H1 (cell line): ENCODE measurements at regions not wholly inside any gene's neighbourhood (a gene's known extent, or its start where the extent isn't known, plus 50 kb on each side); places are given as distances from the start of the nearest gene placed in this dataset.
A peak's percentile ranks its signal among the peaks of the same experiment; 100 is the strongest.

Experiments used
- CTCF ChIA-PET: fragments of 300-600 bp; sonication (Branson Sonifier 250); formaldehyde crosslinking; loops from one replicate; lab custom pipeline; 2021; ENCODE audit not compliant: partially characterized antibody; lab: Charles Lee
- POLR2A ChIA-PET: fragments of 300-600 bp; sonication (Branson Sonifier 250); formaldehyde crosslinking; loops from one replicate; lab custom pipeline; 2021; ENCODE audit warnings: inconsistent platforms; ENCODE audit not compliant: partially characterized antibody; lab: Charles Lee
- DNase-seq, 2 experiments: peaks; one replicate each; pipeline versions ENCODE4 v3.0.0 to v3.0.0-alpha.2; 2010 to 2022; ENCODE audit warnings: low spot score in 2 of 2, low read depth in 1 of 2, mixed read lengths in 1 of 2
- FAIRE-seq: peaks from 2 replicates; lab custom pipeline; 2011; peaks lifted over from hg19 to GRCh38; lab: Jason Lieb, UNC
- H2AFZ ChIP-seq: 2 replicates; pipeline ENCODE4 v1.8.1; 2012; ENCODE audit warnings: low read length, inconsistent platforms
- H2AK5ac ChIP-seq: 2 replicates; pipeline ENCODE4 v1.6.1; 2013; ENCODE audit warnings: low read depth, low read length
- H2BK120ac ChIP-seq: replicated peaks from 2 replicates; pipeline ENCODE3; 2013; ENCODE audit warnings: low read depth, low read length, inconsistent platforms
- H2BK12ac ChIP-seq: 2 replicates; pipeline ENCODE4 v1.6.1; 2013; ENCODE audit warnings: low read depth, low read length
- H2BK15ac ChIP-seq: 2 replicates; pipeline ENCODE4 v1.6.1; 2013; ENCODE audit warnings: low read length
- H2BK20ac ChIP-seq: 2 replicates; pipeline ENCODE4 v1.6.1; 2013; ENCODE audit warnings: low read length
- H2BK5ac ChIP-seq: 2 replicates; pipeline ENCODE4 v1.6.1; 2013; ENCODE audit warnings: low read depth, low read length
- H3K14ac ChIP-seq: 2 replicates; pipeline ENCODE4 v1.6.1; 2013; ENCODE audit warnings: inconsistent platforms; ENCODE audit not compliant: insufficient read length
- H3K18ac ChIP-seq: 2 replicates; pipeline ENCODE4 v1.6.1; 2013; ENCODE audit warnings: low read length; ENCODE audit errors: extremely low read depth
- H3K23ac ChIP-seq: 2 replicates; pipeline ENCODE4 v1.6.1; 2013; ENCODE audit warnings: inconsistent platforms; ENCODE audit not compliant: insufficient read length
- H3K23me2 ChIP-seq: 2 replicates; pipeline ENCODE4 v1.6.1; 2013; ENCODE audit warnings: low read depth, low read length
- H3K27ac ChIP-seq: 2 replicates; pipeline ENCODE4 v1.6.1; 2011; ENCODE audit warnings: low read depth, low read length, inconsistent platforms
- H3K27me3 ChIP-seq, 4 experiments: replicated peaks in 1 of 4; 1 replicate in 1 of 4; 2 replicates in 3 of 4; pipeline versions ENCODE4 v1.6.1 to v1.8.1; 2011 to 2013; ENCODE audit warnings: low read length in 3 of 4, mild to moderate bottlenecking in 3 of 4, inconsistent platforms in 2 of 4, mixed read lengths in 2 of 4, moderate library complexity in 1 of 4; ENCODE audit not compliant: control insufficient read depth in 3 of 4, insufficient read depth in 3 of 4; ENCODE audit errors: extremely low read depth in 1 of 4
- H3K36me3 ChIP-seq, 4 experiments: 2 replicates each; pipeline versions ENCODE4 v1.6.1 to v1.8.1; 2011 to 2013; ENCODE audit warnings: mild to moderate bottlenecking in 4 of 4, low read length in 3 of 4, moderate library complexity in 2 of 4, control low read depth in 1 of 4, inconsistent platforms in 1 of 4; ENCODE audit not compliant: insufficient read depth in 4 of 4, control insufficient read depth in 2 of 4
- H3K4ac ChIP-seq: replicated peaks from 2 replicates; pipeline ENCODE3; 2013; ENCODE audit warnings: low read length, low read depth, mixed read lengths, inconsistent platforms; ENCODE audit not compliant: insufficient read length
- H3K4me1 ChIP-seq, 4 experiments: replicated peaks in 1 of 4; 1 replicate in 1 of 4; 2 replicates in 3 of 4; pipeline versions ENCODE4 v1.6.1 to v1.8.1; 2011 to 2013; ENCODE audit warnings: low read length in 3 of 4, inconsistent platforms in 2 of 4, mixed read lengths in 1 of 4; ENCODE audit not compliant: insufficient read depth in 4 of 4, control insufficient read depth in 3 of 4
- H3K4me2 ChIP-seq, 2 experiments: 2 replicates each; pipeline versions ENCODE4 v1.6.1 to v1.8.1; 2011 to 2013; ENCODE audit warnings: low read depth in 2 of 2, low read length in 2 of 2, control low read depth in 1 of 2, inconsistent platforms in 1 of 2, mild to moderate bottlenecking in 1 of 2; ENCODE audit not compliant: insufficient read depth in 1 of 2
- H3K4me3 ChIP-seq, 4 experiments: fragments of 200-600, 300-600 bp in 1 of 4; sonication (generic), shearing (Covaris generic), sonication (Bioruptor Twin) in 1 of 4; 2 replicates each; pipeline versions ENCODE4 v1.5.1 to v1.8.1; 2011 to 2016; ENCODE audit warnings: low read length in 4 of 4, low read depth in 3 of 4, control low read depth in 2 of 4, inconsistent platforms in 2 of 4, mild to moderate bottlenecking in 2 of 4, mixed read lengths in 1 of 4, moderate library complexity in 1 of 4; ENCODE audit not compliant: insufficient read depth in 2 of 4; ENCODE audit errors: extremely low read depth in 1 of 4
- H3K56ac ChIP-seq: replicated peaks from 2 replicates; pipeline ENCODE3; 2013; ENCODE audit warnings: low read depth, mild to moderate bottlenecking, mixed read lengths, low read length, inconsistent platforms; ENCODE audit not compliant: insufficient read length
- H3K79me1 ChIP-seq: 2 replicates; pipeline ENCODE4 v1.6.1; 2013; ENCODE audit warnings: low read depth, low read length, control low read depth
- H3K79me2 ChIP-seq, 2 experiments: 2 replicates each; pipeline versions ENCODE4 v1.6.1 to v1.8.1; 2012 to 2013; ENCODE audit warnings: low read length in 2 of 2, mild to moderate bottlenecking in 2 of 2, inconsistent platforms in 1 of 2; ENCODE audit not compliant: insufficient read depth in 2 of 2, control insufficient read depth in 1 of 2
- H3K9ac ChIP-seq, 4 experiments: replicated peaks in 1 of 4; 1 replicate in 1 of 4; 2 replicates in 3 of 4; pipeline versions ENCODE4 v1.6.1 to v1.8.1; 2011 to 2013; ENCODE audit warnings: low read depth in 3 of 4, low read length in 3 of 4, control low read depth in 2 of 4, mild to moderate bottlenecking in 2 of 4, moderate library complexity in 2 of 4, inconsistent platforms in 1 of 4; ENCODE audit errors: extremely low read depth in 1 of 4
- H3K9me3 ChIP-seq, 2 experiments: 2 replicates each; pipeline versions ENCODE4 v1.6.1 to v1.8.1; 2012 to 2013; ENCODE audit warnings: mild to moderate bottlenecking in 2 of 2, moderate library complexity in 2 of 2, control low read depth in 1 of 2, inconsistent platforms in 1 of 2, low read depth in 1 of 2, low read length in 1 of 2, mixed read lengths in 1 of 2; ENCODE audit not compliant: insufficient read depth in 2 of 2
- H4K20me1 ChIP-seq, 2 experiments: replicated peaks in 1 of 2; 2 replicates each; pipeline versions ENCODE3 to v1.8.1; 2011 to 2013; ENCODE audit warnings: inconsistent platforms in 2 of 2, low read length in 2 of 2, mild to moderate bottlenecking in 1 of 2; ENCODE audit not compliant: insufficient read depth in 2 of 2, control insufficient read depth in 1 of 2
- H4K5ac ChIP-seq: 2 replicates; pipeline ENCODE4 v1.6.1; 2013; ENCODE audit warnings: low read length, low read depth, mixed read lengths, inconsistent platforms; ENCODE audit not compliant: insufficient read length
- H4K8ac ChIP-seq: 2 replicates; pipeline ENCODE4 v1.8.0; 2013; ENCODE audit warnings: mild to moderate bottlenecking, moderate library complexity, low read length, inconsistent platforms; ENCODE audit not compliant: insufficient read depth; ENCODE audit errors: extremely low read depth
- H4K91ac ChIP-seq: replicated peaks from 2 replicates; pipeline ENCODE3; 2013; ENCODE audit warnings: low read length, mixed read lengths, inconsistent platforms; ENCODE audit not compliant: insufficient read length
- CHD1 ChIP-seq: IDR thresholded peaks from 2 replicates; pipeline ENCODE4 v1.6.1; 2012; ENCODE audit warnings: low read depth, low read length, improper control_type of control experiment
- FOSL1 ChIP-seq: IDR thresholded peaks from 2 replicates; pipeline ENCODE4 v1.6.1; 2011; ENCODE audit warnings: mild to moderate bottlenecking, low read depth, low read length, moderate library complexity; ENCODE audit not compliant: insufficient read depth
- KDM5A ChIP-seq: fragments of 200-600 bp; IDR thresholded peaks from 2 replicates; pipeline ENCODE4 v1.7.1; 2012; ENCODE audit warnings: mild to moderate bottlenecking, low read length, inconsistent platforms, mixed read lengths
- NANOG ChIP-seq: IDR thresholded peaks from 2 replicates; pipeline ENCODE4 v1.6.1; 2011; ENCODE audit warnings: low read length, low read depth, mild to moderate bottlenecking, inconsistent platforms; ENCODE audit not compliant: insufficient read depth, poor library complexity, severe bottlenecking
- NRF1 ChIP-seq: IDR thresholded peaks from 2 replicates; pipeline ENCODE4 v1.6.1; 2011; ENCODE audit warnings: mild to moderate bottlenecking, low read depth, low read length, improper control_type of control experiment
- RAD21 ChIP-seq, 2 experiments: IDR thresholded peaks in 1 of 2; conservative IDR thresholded peaks in 1 of 2; 2 replicates each; pipeline ENCODE4 v1.6.1; 2011; ENCODE audit warnings: low read depth in 2 of 2, low read length in 2 of 2, improper control_type of control experiment in 1 of 2, inconsistent platforms in 1 of 2, mild to moderate bottlenecking in 1 of 2, moderate library complexity in 1 of 2
- SAP30 ChIP-seq: fragments of 300-600 bp; sonication (generic); IDR thresholded peaks from 2 replicates; pipeline ENCODE4 v1.7.1; 2012; ENCODE audit warnings: low read length, moderate library complexity, mild to moderate bottlenecking, inconsistent platforms; ENCODE audit not compliant: insufficient read depth, insufficient replicate concordance
- SUZ12 ChIP-seq: fragments of 200-600 bp; sonication (generic); IDR thresholded peaks from 2 replicates; pipeline ENCODE4 v1.6.1; 2012; ENCODE audit warnings: mild to moderate bottlenecking, inconsistent platforms, low read length, moderate library complexity, mixed read lengths
- TBP ChIP-seq: IDR thresholded peaks from 2 replicates; pipeline ENCODE4 v1.6.1; 2011; ENCODE audit warnings: low read depth, low read length, improper control_type of control experiment
- TEAD4 ChIP-seq: IDR thresholded peaks from 2 replicates; pipeline ENCODE4 v1.6.1; 2012; ENCODE audit warnings: low read depth, low read length, inconsistent platforms, mixed read lengths
- TF ChIP-seq, protein P1 (sequence below): IDR thresholded peaks from 2 replicates; pipeline ENCODE4 v1.6.1; 2012; ENCODE audit warnings: low read length, inconsistent platforms

DNA sequence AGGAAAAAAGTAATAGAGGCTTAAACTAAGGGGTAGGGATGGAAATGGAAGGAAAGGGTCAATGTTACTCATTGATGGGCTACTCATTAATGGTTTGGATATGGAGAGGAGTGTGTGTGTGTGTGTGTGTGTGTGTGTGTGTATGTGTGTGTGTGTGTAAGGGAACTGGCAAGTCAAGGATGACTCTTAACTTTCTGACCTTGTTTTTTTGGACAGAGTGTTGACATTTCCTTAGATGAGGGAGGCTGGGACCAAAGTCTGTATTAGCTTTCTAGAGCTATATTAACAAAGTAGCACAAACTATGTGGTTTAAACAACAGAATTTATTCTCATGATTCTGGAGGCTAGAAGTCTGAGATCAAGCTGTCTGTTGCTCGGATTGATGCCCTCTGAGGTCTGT is 202.7 kb downstream of the GBA3 start (continued):
- no peak for TF ChIP-seq SAP30

DNA sequence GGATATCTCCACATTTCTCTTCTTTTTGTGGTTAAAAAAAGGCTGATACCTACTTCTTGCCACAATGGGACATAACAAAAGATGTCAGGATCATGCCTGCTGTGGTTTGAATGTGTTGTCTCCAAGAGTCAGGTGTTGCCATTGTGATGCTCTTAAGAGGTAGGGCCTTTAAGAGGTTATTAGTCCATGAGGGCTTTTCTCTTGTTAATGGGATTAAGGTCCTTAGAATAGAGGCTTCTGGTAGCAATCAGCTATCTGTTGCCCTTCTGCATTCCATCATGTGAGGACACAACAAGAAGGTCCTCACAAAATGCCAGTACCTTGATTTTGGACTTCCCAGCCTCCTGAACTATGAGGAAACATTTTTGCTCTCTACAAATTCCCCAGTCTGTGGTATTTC is 191.4 kb downstream of the GBA3 start:
- no peak overlapping the region for H2AFZ ChIP-seq
- no peak overlapping the region for H3K56ac ChIP-seq
- no peaks in the 10 kb centered on the region for H3K27me3 ChIP-seq
- no peak overlapping the region for H2BK12ac ChIP-seq
- H4K5ac ChIP-seq, result no peak overlapping the region
- no peak overlapping the region for H3K4me3 ChIP-seq
- H4K91ac ChIP-seq, result no peak overlapping the region
- H2BK15ac ChIP-seq, result no peak overlapping the region
- no peak overlapping the region for H2BK20ac ChIP-seq
- ChIA-PET CTCF (interaction anchor here (1.0 kb wide), 1 partner anchor 13 kb away, joined by 3 read pairs; no protein-coding TSS in a partner anchor), POLR2A (no interaction called here)
- H3K27ac ChIP-seq, result no peak overlapping the region
- DNase-seq (no peak), FAIRE-seq (no peak)
- peaks cover 0 to 8% (median 2%) of the 10 kb centered on the region in 4 experiments; a peak in 1 of 8 replicates for H3K36me3 ChIP-seq
- no peak overlapping the region for H2BK120ac ChIP-seq
- H3K4me1 ChIP-seq, result peaks cover 0 to 2% (median 0%) of the 10 kb centered on the region in 4 experiments; a peak in 1 of 7 replicates
- no peak overlapping the region for H3K23ac ChIP-seq
- no peak overlapping the region for H3K9ac ChIP-seq
- H2AK5ac ChIP-seq, result no peak overlapping the region
- no peak overlapping the region for H3K18ac ChIP-seq
- peaks cover 23 to 34% of the 10 kb centered on the region in 2 experiments; a peak in 3 of 4 replicates for H3K9me3 ChIP-seq
- H4K20me1 ChIP-seq, result no peaks in the 10 kb centered on the region
- no peak overlapping the region for H2BK5ac ChIP-seq
- no peaks in the 10 kb centered on the region for H3K79me1 ChIP-seq
- no peaks in the 10 kb centered on the region for H3K79me2 ChIP-seq
- H3K14ac ChIP-seq, result no peak overlapping the region
- H3K23me2 ChIP-seq, result no peaks in the 10 kb centered on the region
- no peak overlapping the region for H3K4ac ChIP-seq
- no peak overlapping the region for H3K4me2 ChIP-seq
- H4K8ac ChIP-seq, result no peak overlapping the region
- TF ChIP-seq SAP30 (no peak), CHD1 (no peak), NANOG (peak; percentile 84), KDM5A (no peak), SUZ12 (no peak), TEAD4 (peak; percentile 58), NRF1 (no peak), FOSL1 (no peak), RAD21 (IDR thresholded peaks at IDR 0.05 in 1 of 2, conservative IDR thresholded peaks at IDR 0.05 in 1 of 2; ENCODE audit: low read depth in 2 of 2, low read length in 2 of 2) (no peak), TBP (no peak)
- TF ChIP-seq, protein P1, sequence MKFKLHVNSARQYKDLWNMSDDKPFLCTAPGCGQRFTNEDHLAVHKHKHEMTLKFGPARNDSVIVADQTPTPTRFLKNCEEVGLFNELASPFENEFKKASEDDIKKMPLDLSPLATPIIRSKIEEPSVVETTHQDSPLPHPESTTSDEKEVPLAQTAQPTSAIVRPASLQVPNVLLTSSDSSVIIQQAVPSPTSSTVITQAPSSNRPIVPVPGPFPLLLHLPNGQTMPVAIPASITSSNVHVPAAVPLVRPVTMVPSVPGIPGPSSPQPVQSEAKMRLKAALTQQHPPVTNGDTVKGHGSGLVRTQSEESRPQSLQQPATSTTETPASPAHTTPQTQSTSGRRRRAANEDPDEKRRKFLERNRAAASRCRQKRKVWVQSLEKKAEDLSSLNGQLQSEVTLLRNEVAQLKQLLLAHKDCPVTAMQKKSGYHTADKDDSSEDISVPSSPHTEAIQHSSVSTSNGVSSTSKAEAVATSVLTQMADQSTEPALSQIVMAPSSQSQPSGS, result no peak
